Stimulated activated naive B cell treated with anti-CD40 and anti-IgM and Interleukin-4, amounts not matched to agents 10 μg/mL and 1 μg/mL and 100 μg/mL, for 72 hours (primary cell): ENCODE measurements at regions not wholly inside any gene's neighbourhood (a gene's known extent, or its start where the extent isn't known, plus 50 kb on each side); places are given as distances from the start of the nearest gene placed in this dataset.

Experiments used
- ATAC-seq, 2 donors: fragments of 150-1000 bp; cut with Tn5 transposase; replicated peaks; 2 replicates each; pipeline ENCODE4 v1.10.0; 2021; ENCODE audit warnings: moderate library complexity in 1 of 2
- DNase-seq: peaks from one replicate; pipeline ENCODE4 v3.0.0; 2021
- H3K27ac Mint-ChIP-seq: one replicate; pipeline ENCODE4 v1.8.0; 2022; ENCODE audit warnings: mild to moderate bottlenecking, mixed read lengths
- H3K27me3 Mint-ChIP-seq, 2 donors: one replicate each; pipeline ENCODE4 v1.8.0; 2022; ENCODE audit warnings: mixed read lengths in 2 of 2
- H3K36me3 Mint-ChIP-seq, 2 donors: one replicate each; pipeline ENCODE4 v1.8.0; 2022; ENCODE audit warnings: mixed read lengths in 2 of 2, mild to moderate bottlenecking in 1 of 2
- H3K4me1 Mint-ChIP-seq, 2 donors: one replicate each; pipeline ENCODE4 v1.8.0; 2022; ENCODE audit warnings: mixed read lengths in 2 of 2, mild to moderate bottlenecking in 1 of 2
- H3K4me3 Mint-ChIP-seq, 2 donors: one replicate each; pipeline ENCODE4 v1.8.0; 2022; ENCODE audit warnings: mild to moderate bottlenecking in 2 of 2, mixed read lengths in 2 of 2, moderate library complexity in 1 of 2
- H3K9me3 Mint-ChIP-seq, 2 donors: one replicate each; pipeline ENCODE4 v1.8.0; 2022; ENCODE audit warnings: mixed read lengths in 2 of 2, mild to moderate bottlenecking in 1 of 2

DNA sequence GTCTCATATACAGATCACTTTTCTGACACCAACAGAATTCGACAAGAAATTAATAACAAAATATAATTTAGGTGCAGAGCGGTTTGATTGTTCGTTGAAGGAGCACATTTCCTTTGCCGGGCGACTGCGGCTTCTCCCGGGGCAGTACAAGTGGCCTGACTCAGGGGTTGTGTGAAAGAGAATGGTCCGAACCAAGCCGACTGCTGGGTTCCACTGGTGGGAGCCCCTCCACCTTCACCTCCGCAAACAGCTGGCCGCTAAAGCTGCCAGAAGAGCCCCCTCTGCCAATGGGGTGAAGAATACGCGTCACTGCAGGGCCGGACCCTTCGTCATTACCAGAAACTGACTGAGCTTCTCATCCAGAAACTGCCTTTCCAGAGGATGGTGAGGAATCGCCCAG lies 156.0 kb upstream of the IFNE start:
- no peak overlapping the region for H3K4me3 Mint-ChIP-seq
- no peaks in the 10 kb centered on the region for H3K4me1 Mint-ChIP-seq
- H3K27ac Mint-ChIP-seq, result no peak overlapping the region
- H3K36me3 Mint-ChIP-seq, result no peaks in the 10 kb centered on the region
- no peak for ATAC-seq
- H3K27me3 Mint-ChIP-seq, result no peaks in the 10 kb centered on the region
- no peak for DNase-seq
- H3K9me3 Mint-ChIP-seq, result no peaks in the 10 kb centered on the region

DNA sequence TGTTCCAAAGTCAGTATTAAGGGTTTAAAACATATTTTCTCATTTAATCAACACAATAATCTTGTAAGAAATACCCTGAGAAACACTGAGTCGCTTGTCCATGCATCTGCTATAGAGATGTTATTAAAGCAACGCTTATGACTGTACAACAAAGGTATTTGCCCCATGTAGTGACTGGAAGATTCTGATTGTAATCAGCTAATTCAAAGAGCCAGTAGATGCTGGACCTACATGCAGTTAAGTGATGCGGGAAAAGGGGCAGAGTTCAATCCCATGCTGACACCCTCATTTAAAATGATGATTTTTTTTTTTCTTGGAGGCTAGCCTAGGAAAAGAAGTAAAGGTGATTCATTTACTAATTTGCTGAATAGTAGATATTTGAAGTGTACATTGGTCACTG lies 149.3 kb upstream of the MTAP start:
- peaks cover 9 to 14% of the 10 kb centered on the region in 2 donors for H3K9me3 Mint-ChIP-seq
- no peak overlapping the region for H3K4me3 Mint-ChIP-seq
- no peak overlapping the region for H3K27ac Mint-ChIP-seq
- DNase-seq (no peak), ATAC-seq (no peak)
- no peaks in the 10 kb centered on the region for H3K4me1 Mint-ChIP-seq
- no peaks in the 10 kb centered on the region for H3K36me3 Mint-ChIP-seq
- H3K27me3 Mint-ChIP-seq, result peaks cover 5 to 10% of the 10 kb centered on the region in 2 donors

DNA sequence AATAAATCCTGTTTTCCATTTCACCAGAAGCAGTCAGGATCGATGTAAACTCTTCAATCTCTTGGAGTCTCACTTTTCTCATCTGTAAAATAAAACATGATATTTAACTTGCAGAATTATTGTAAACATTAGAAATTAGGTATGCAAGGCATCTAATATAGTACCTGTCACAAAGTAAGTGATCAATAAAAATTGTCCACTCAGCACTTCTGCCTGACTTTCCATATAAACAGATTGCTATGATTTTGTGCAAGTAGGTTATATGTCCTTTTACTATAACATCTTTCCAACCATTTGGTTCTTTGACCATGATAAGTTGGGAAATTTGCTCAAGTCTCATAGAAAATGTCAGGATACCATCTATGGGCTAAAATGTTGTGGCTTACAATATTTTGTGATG lies 148.8 kb upstream of the MTAP start:
- no peak overlapping the region for H3K27ac Mint-ChIP-seq
- DNase-seq, result no peak
- ATAC-seq, result no peak
- H3K9me3 Mint-ChIP-seq, result peaks cover 6 to 11% of the 10 kb centered on the region in 2 donors
- no peaks in the 10 kb centered on the region for H3K36me3 Mint-ChIP-seq
- H3K27me3 Mint-ChIP-seq, result peaks cover 5 to 13% of the 10 kb centered on the region in 2 donors
- no peaks in the 10 kb centered on the region for H3K4me1 Mint-ChIP-seq
- H3K4me3 Mint-ChIP-seq, result no peak overlapping the region

DNA sequence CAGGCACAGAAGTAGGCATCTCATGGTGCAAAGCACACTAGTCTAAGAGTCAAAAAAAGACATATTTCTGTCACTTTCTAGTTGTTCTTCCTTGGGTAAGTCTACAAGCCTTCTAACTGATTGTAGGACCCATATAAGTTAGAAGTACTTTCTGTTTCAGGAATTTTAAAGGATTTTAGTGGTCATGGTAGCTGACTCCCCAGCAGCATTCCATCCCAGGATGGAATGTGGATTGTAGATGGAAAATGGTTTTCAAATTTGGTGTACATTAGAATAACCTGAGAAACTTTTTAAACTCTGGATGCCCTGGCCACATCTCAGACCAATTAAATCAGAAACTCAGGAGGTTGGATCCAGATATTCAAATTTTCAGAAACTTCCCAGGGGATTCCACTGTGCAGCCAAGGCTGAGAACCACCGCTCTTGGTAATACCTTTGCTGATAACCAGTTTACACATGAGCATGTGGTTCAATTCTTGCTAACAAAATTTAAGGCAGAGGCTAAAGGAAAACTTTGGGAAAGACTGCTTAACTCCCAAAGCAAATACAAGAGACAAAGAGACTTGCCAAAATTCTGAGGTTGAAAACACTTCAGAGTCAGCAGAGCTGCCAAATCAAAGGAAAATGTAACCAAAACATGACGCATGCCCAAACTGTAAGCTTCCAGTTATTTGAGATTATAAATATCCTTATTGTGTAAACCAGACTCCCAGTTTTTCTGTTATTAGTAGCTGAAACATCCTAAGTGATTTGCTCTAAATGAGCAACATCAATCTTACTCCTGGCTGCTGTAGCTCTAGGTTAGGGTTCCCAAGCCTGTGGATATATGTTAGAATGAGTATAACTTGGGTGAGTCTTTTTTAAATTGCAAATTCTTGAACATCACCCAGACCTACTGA lies 145.4 kb upstream of the MTAP start:
- ATAC-seq (no peak), DNase-seq (no peak)
- no peaks in the 10 kb centered on the region for H3K9me3 Mint-ChIP-seq
- no peaks in the 10 kb centered on the region for H3K36me3 Mint-ChIP-seq
- H3K4me3 Mint-ChIP-seq, result no peak overlapping the region
- H3K27me3 Mint-ChIP-seq, result peaks cover 8 to 13% of the 10 kb centered on the region in 2 donors
- H3K27ac Mint-ChIP-seq, result no peak overlapping the region
- H3K4me1 Mint-ChIP-seq, result no peaks in the 10 kb centered on the region

DNA sequence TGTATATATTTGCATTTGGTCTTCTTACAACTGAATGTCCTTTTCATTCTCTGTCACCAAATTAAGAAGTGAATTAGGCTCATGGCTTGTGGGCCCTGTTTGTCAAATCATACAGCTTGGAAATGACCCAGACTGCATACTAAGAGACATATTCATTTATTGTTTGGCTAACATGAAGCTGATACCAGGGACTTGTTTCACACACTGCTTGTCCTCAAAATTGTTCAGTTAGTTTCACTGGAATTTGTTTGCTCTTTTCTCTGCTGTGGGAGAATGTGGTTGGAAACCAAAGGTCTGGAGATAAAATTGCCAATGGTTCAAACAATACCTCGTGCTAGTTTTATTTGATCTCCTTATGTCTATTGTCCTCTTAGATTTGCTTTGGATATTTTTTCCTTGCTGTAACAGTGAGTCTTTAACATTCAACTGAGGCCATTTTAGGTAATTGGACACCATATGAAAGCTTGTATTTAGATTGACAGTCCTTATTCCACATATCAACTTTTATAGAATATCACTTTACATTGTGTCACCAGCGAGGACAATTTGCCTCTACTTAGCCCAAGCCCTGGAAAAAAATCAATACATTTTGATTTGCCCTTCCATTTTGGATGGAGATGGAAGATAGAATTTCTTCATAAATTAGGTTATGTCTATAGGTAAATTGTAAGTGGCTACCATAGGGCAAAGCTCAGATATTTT lies 144.3 kb upstream of the MTAP start:
- Mint-ChIP-seq H3K27ac (no peak overlapping the region), H3K4me3 (no peak overlapping the region), H3K36me3 (no peaks in the 10 kb centered on the region)

DNA sequence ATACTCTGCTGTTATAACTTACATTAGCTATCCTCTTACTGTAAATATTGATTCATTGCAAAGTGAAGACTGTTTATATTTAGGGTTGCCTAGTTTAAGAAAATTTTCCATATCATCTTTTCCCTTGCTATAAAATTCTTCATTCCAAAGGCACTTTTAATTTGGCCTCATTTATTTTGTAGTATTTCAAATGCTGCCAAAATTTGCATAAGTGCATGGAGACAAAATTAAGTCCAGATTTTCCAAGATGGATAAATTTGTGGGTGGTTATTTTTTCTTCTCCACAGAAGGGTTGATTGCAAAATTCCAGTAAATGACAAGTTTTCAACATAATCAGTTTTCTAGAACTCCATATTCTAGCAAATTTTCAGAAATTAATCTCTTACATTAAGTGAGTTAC lies 141.5 kb upstream of the MTAP start:
- H3K4me3 Mint-ChIP-seq, result no peak overlapping the region
- DNase-seq (no peak), ATAC-seq (no peak)
- no peaks in the 10 kb centered on the region for H3K4me1 Mint-ChIP-seq
- peaks cover 4 to 5% of the 10 kb centered on the region in 2 donors for H3K27me3 Mint-ChIP-seq
- H3K27ac Mint-ChIP-seq, result no peak overlapping the region
- H3K9me3 Mint-ChIP-seq, result no peaks in the 10 kb centered on the region
- no peaks in the 10 kb centered on the region for H3K36me3 Mint-ChIP-seq

More for the DNA sequence above, 144.3 kb upstream of the MTAP start:
- Mint-ChIP-seq H3K27me3 (peaks cover 4 to 13% of the 10 kb centered on the region in 2 donors), H3K4me1 (no peaks in the 10 kb centered on the region), H3K9me3 (no peaks in the 10 kb centered on the region)
- DNase-seq (no peak), ATAC-seq (no peak)

DNA sequence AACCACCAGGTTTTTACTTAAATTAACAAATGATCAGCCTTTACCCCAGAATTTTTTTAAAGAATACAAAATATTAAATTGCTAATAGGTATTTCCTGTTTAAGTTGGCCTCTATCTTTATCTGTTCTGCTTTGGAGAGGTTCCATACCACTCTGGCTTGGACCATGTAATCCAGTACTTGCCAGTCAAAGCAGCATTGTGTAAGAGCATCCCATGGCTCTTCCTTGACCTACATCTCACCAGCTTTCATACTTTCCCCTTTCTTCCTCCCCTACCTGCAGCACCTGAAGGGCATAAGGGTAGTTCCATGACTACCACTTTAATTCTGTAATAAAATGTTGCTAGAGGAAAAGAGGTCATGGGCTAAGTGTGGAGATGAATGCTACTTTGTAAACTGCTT lies 140.8 kb upstream of the MTAP start:
- no peaks in the 10 kb centered on the region for H3K9me3 Mint-ChIP-seq
- H3K27me3 Mint-ChIP-seq, result peaks cover 4 to 5% of the 10 kb centered on the region in 2 donors
- H3K4me3 Mint-ChIP-seq, result no peak overlapping the region
- no peak for DNase-seq
- no peaks in the 10 kb centered on the region for H3K36me3 Mint-ChIP-seq
- H3K27ac Mint-ChIP-seq, result no peak overlapping the region
- no peaks in the 10 kb centered on the region for H3K4me1 Mint-ChIP-seq
- ATAC-seq, result no peak

DNA sequence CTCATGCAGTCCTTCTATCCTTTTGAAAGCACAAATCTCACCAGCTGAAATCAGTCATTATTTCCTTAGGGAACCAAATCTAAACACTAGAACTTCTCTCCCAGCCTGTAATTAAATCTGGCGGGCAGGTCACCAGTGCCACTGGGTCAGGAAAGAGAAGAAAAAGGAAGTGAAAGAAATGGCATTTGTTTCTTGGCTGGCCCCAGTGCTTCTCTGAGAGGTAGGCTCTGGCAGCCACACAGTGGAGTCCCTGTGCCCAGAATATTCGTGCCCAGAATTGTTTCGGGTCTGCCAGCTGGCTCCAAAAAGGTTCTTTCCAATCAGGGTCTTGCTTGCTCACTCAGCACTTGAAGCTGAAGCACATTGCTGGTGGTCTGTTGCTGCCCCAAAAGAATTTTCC lies 133.9 kb upstream of the MTAP start:
- peaks cover 6 to 10% of the 10 kb centered on the region in 2 donors for H3K27me3 Mint-ChIP-seq
- no peak overlapping the region for H3K27ac Mint-ChIP-seq
- ATAC-seq, result no peak
- no peaks in the 10 kb centered on the region for H3K36me3 Mint-ChIP-seq
- H3K4me3 Mint-ChIP-seq, result no peak overlapping the region
- no peak for DNase-seq
- no peaks in the 10 kb centered on the region for H3K4me1 Mint-ChIP-seq
- no peaks in the 10 kb centered on the region for H3K9me3 Mint-ChIP-seq

DNA sequence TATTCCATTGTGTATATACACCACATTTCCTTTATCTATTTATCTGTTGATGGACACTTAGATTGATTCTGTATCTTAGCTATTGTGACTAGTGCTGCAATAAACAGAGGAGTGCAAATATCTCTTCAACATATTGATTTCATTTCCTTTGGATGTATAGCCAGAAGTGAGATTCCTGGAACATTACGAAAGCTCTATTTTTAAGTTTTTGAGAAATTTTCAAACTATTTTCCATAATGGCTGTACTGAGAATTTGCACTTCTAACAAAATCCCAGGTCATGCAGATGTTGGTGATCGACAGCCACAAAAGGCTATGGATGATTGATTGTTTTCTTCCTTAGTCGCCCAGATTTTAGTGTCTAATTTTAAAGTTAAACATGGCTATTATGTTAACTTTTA lies 132.7 kb upstream of the MTAP start:
- no peak overlapping the region for H3K4me3 Mint-ChIP-seq
- ATAC-seq (no peak), DNase-seq (no peak)
- peaks cover 10 to 14% of the 10 kb centered on the region in 2 donors for H3K27me3 Mint-ChIP-seq
- no peaks in the 10 kb centered on the region for H3K36me3 Mint-ChIP-seq
- H3K27ac Mint-ChIP-seq, result no peak overlapping the region
- H3K9me3 Mint-ChIP-seq, result no peaks in the 10 kb centered on the region
- no peaks in the 10 kb centered on the region for H3K4me1 Mint-ChIP-seq

DNA sequence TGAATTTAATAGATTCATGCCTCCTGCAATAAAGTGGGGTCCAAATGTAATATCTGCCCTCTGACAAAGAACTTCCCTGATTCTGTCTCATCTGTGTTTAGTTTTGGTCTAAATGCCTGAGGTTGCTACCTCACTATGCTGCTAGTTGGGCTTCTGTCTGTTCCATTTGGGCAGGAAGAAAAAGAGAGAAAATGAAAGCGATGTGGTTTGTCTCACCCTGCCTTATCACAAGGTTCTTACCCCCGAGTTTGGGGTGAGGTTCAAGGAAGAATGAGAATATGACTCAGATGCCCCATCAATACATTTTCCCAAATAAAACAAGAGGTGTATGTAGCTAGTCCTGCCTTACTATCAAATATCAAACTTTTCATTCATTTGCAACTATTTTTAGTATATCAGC lies 132.1 kb upstream of the MTAP start:
- no peak overlapping the region for H3K4me3 Mint-ChIP-seq
- DNase-seq (no peak), ATAC-seq (no peak)
- no peak overlapping the region for H3K27ac Mint-ChIP-seq
- H3K27me3 Mint-ChIP-seq, result peaks cover 13 to 16% of the 10 kb centered on the region in 2 donors
- H3K4me1 Mint-ChIP-seq, result no peaks in the 10 kb centered on the region
- H3K36me3 Mint-ChIP-seq, result no peaks in the 10 kb centered on the region
- H3K9me3 Mint-ChIP-seq, result no peaks in the 10 kb centered on the region

DNA sequence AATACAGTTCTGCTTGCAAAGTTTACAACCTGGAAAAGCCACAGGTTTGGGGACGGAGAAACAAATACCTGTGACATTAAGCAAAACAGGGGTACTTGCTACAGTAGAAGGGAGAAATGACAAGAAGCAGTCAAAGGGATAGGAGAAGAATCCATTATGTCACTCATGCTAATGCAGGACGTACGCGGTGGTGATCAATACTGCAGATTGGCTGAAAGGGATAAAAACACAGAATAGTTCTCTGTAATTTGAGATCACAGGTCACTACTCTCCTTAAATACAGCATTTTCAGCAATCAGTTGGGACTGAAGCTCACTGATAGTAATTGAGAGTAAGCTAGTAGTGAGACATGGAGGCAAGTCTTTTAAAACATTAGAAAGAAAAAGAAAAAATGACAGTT lies 130.3 kb upstream of the MTAP start:
- DNase-seq (no peak), ATAC-seq (no peak)
- H3K4me3 Mint-ChIP-seq, result no peak overlapping the region
- H3K9me3 Mint-ChIP-seq, result no peaks in the 10 kb centered on the region
- no peaks in the 10 kb centered on the region for H3K36me3 Mint-ChIP-seq
- no peak overlapping the region for H3K27ac Mint-ChIP-seq
- H3K27me3 Mint-ChIP-seq, result peaks cover 13 to 16% of the 10 kb centered on the region in 2 donors
- H3K4me1 Mint-ChIP-seq, result no peaks in the 10 kb centered on the region

DNA sequence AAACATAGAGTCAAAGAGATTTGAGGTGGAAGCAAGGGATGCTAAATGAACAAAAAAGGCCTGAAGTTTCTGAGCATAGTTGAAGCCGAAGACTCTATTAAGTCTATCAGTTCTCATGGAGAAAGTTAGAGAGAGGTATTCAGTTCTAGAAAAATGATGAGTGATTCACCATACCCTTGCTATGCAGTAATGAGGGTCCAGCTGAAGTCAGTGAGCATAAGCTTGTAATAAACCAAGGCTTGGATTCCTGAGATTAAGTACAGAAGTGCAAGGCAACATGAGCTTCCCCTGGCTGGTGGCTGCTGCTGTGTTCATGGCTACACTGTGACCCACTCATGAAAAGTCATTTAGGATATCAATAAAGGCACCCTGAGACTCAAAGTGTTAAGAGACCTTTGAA lies 129.7 kb upstream of the MTAP start:
- Mint-ChIP-seq H3K27me3 (peaks cover 13 to 16% of the 10 kb centered on the region in 2 donors), H3K4me1 (no peaks in the 10 kb centered on the region), H3K4me3 (no peak overlapping the region), H3K27ac (no peak overlapping the region), H3K9me3 (no peaks in the 10 kb centered on the region), H3K36me3 (no peaks in the 10 kb centered on the region)
- DNase-seq (no peak), ATAC-seq (no peak)

DNA sequence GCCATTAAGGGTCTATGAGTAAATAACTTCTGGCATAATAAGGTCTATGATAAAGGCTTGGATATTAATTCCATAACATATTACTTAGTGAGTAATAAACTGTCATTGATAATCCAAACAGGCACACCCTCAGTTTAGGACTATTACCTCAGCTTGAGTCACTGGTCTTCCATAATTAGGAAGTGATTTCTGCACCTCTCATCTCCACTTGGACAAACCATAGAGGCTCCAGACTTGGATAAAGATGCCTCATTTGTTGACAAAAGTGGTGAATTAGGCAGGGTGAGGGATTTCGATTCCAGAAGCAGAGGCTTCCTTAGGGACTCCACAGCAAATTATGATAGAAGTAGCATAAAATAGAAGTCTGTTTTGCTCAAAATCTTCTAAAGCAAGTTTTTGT lies 127.5 kb upstream of the MTAP start:
- H3K36me3 Mint-ChIP-seq, result no peaks in the 10 kb centered on the region
- peaks cover 8 to 16% of the 10 kb centered on the region in 2 donors for H3K27me3 Mint-ChIP-seq
- H3K4me1 Mint-ChIP-seq, result no peaks in the 10 kb centered on the region
- no peak overlapping the region for H3K4me3 Mint-ChIP-seq
- DNase-seq (no peak), ATAC-seq (no peak)
- no peak overlapping the region for H3K27ac Mint-ChIP-seq
- no peaks in the 10 kb centered on the region for H3K9me3 Mint-ChIP-seq

DNA sequence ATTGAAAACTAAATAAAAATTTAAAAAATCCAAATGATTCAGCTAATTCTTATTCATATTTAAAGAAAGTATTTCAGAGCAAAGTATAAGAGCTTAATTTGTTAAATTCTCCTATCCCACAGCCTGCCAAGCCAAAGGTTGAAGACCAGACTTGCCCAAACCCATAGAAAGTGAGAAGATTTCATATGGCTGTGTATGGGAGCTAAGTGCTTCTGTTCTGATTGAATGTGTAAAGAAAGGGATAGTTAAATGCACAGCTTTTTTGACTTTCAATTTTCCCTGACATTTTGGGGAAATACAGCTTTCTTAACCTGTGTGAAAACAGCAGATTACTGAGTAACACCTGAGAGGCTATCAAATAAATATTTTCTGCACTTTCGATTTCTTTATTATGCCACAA lies 125.0 kb upstream of the MTAP start:
- Mint-ChIP-seq H3K36me3 (no peaks in the 10 kb centered on the region), H3K4me3 (no peak overlapping the region), H3K27me3 (peaks cover 12 to 16% of the 10 kb centered on the region in 2 donors), H3K27ac (no peak overlapping the region), H3K4me1 (no peaks in the 10 kb centered on the region), H3K9me3 (no peaks in the 10 kb centered on the region)
- DNase-seq (no peak), ATAC-seq (no peak)

DNA sequence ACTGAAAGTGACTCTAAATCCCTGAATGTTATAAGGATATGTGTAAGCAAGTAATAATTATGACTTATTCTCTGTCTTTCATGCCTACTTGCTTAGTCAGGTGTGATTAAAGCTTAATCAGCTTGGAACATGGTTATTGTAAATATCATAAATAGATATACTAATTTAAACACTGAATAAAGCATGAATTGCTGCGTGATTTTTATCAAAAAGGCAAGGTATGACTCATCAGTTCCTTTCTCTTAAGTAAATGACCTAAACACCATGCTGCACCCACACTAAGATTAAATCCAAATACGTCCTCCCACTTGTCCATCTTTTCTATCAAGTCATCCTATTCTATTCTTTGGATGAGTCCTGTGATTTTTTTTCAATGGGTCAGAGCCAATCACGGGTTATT lies 124.6 kb upstream of the MTAP start:
- Mint-ChIP-seq H3K27me3 (peaks cover 12 to 16% of the 10 kb centered on the region in 2 donors), H3K4me1 (no peaks in the 10 kb centered on the region), H3K4me3 (no peak overlapping the region), H3K36me3 (no peaks in the 10 kb centered on the region), H3K9me3 (no peaks in the 10 kb centered on the region), H3K27ac (no peak overlapping the region)
- DNase-seq (no peak), ATAC-seq (no peak)
